Heart left ventricle (tissue), 13 donors: ENCODE measurements at regions not wholly inside any gene's neighbourhood (a gene's known extent, or its start where the extent isn't known, plus 50 kb on each side); places are given as distances from the start of the nearest gene placed in this dataset.

Source experiments
- POLR2A ChIP-seq, 2 donors: fragments of 450-650 bp; IDR thresholded peaks; one replicate each; pipeline ENCODE4 v1.6.1; 2017; ENCODE audit warnings: antibody characterized with exemption in 2 of 2, mild to moderate bottlenecking in 2 of 2, moderate library complexity in 2 of 2
- TF ChIP-seq, protein P1 (sequence below), 12 donors: fragments of 200-600 bp; sonication (generic) in 4 of 12; IDR thresholded peaks; one replicate each; pipeline versions ENCODE4 v1.5.0 to v1.8.0; 2018 to 2022; ENCODE audit warnings: antibody characterized with exemption in 12 of 12, mild to moderate bottlenecking in 5 of 12
- donor health status: ischemic (EF 13 %, LVEDD 7.1; RV severe dilation, severe dysfunction).
- donor health status: DM: no; HTN: yes; CAD: no.
- donor health status: DM: no; HTN: no; CAD: no.
- donor health status: ischemic (EF 25% LVEDD 6.9; RV normal size, moderate dysfunction).
- donor health status: ischemic (EF 25% LVEDD 5.7; RV mildly dilated, moderate dysfunction).
- donor health status: ischemic (EF 35%, LVEDD 5.7; RV mildly dilated, moderate dysfunction).
- donor health status: nonischemic (EF 11% LVEDD 7.7; RV severe dilation, severe dysfunction).
- donor health status: DM: yes; HTN: yes; CAD: no.
- donor health status: PGD.
- donor health status: ischemic (EF 29% LVEDD 5.4; RV normal size, mild dysfunction).
- donor health status: nonischemic (EF 23%, LVEDD 6.1; RV moderate dilation, normal function).

DNA sequence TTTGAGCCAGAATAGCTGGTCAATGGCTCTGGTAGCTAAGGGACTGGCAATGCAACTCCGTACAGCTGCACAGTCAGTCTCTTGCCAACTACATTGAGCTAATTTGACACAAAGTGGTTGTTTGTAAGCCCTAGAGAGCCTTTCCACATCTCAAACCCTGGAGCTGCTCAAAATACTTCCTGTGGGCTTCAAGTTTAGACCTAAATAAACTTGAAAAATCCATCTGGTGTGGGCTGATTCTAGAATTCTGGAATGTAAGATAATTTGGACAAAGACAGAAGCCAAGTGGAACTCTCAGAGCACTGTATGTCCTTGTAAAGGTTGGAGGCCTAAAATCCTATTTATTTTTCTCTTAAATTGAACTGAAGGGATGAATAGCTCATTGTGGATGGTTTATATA, 380.8 kb downstream of the SPRY1 start:
- TF ChIP-seq, protein P1, sequence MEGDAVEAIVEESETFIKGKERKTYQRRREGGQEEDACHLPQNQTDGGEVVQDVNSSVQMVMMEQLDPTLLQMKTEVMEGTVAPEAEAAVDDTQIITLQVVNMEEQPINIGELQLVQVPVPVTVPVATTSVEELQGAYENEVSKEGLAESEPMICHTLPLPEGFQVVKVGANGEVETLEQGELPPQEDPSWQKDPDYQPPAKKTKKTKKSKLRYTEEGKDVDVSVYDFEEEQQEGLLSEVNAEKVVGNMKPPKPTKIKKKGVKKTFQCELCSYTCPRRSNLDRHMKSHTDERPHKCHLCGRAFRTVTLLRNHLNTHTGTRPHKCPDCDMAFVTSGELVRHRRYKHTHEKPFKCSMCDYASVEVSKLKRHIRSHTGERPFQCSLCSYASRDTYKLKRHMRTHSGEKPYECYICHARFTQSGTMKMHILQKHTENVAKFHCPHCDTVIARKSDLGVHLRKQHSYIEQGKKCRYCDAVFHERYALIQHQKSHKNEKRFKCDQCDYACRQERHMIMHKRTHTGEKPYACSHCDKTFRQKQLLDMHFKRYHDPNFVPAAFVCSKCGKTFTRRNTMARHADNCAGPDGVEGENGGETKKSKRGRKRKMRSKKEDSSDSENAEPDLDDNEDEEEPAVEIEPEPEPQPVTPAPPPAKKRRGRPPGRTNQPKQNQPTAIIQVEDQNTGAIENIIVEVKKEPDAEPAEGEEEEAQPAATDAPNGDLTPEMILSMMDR (IDR thresholded peaks at IDR 0.05) = no peak
- no peak for TF ChIP-seq POLR2A (IDR thresholded peaks at IDR 0.05)
